Liver (tissue), 3 donors: ENCODE measurements at regions not wholly inside any gene's neighbourhood (a gene's known extent, or its start where the extent isn't known, plus 50 kb on each side); places are given as distances from the start of the nearest gene placed in this dataset.

Source experiments
- CTCF ChIP-seq: fragments of 150-350 bp; IDR thresholded peaks from 2 replicates; pipeline ENCODE4 v1.5.1; 2017; ENCODE audit warnings: improper control_type of control experiment, low read depth, low read length; ENCODE audit not compliant: missing input control
- FOXA1 ChIP-seq: IDR thresholded peaks from 2 replicates; pipeline ENCODE4 v1.6.1; 2016; ENCODE audit warnings: antibody characterized with exemption
- GABPA ChIP-seq, 2 donors: IDR thresholded peaks in 1 of 2; conservative IDR thresholded peaks in 1 of 2; 2 replicates each; pipeline ENCODE4 v1.6.1; 2016; ENCODE audit warnings: antibody characterized with exemption in 2 of 2, mild to moderate bottlenecking in 1 of 2, moderate library complexity in 1 of 2
- JUND ChIP-seq, 2 donors: IDR thresholded peaks; 2 replicates each; pipeline ENCODE4 v1.6.1; 2016; ENCODE audit warnings: antibody characterized with exemption in 2 of 2
- TAF1 ChIP-seq: conservative IDR thresholded peaks from 2 replicates; pipeline ENCODE4 v1.6.1; 2016; ENCODE audit warnings: antibody characterized with exemption, mild to moderate bottlenecking
- TF ChIP-seq, protein P1 (sequence below): IDR thresholded peaks from 2 replicates; pipeline ENCODE4 v1.6.1; 2016; ENCODE audit warnings: antibody characterized with exemption, mild to moderate bottlenecking
- donor health status: healthy.
- donor health status: healthy.

DNA sequence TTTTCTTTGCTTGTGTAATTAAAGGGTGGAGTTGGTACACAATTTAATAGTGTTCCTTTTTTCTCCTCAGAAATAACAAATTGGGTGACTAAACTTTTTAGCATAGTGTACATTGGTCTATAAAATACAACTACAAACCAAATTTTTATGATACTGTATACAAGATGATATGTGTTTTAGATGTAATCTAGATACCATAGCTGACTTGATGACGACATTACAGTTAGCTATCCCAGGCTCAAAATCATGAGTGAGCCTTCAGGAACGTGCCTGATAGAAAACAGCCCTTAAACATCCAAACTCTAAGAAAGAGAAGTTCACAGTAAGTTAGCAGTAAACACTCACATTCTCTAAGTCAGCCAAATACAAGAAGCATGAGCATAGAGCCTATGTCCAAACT is 99.0 kb upstream of the SSTR1 start:
- TF ChIP-seq CTCF (no peak), JUND (IDR thresholded peaks at IDR 0.05) (no peak), FOXA1 (no peak), TAF1 (no peak), GABPA (IDR thresholded peaks at IDR 0.05 in 1 of 2, conservative IDR thresholded peaks at IDR 0.05 in 1 of 2) (no peak)
- TF ChIP-seq, protein P1, sequence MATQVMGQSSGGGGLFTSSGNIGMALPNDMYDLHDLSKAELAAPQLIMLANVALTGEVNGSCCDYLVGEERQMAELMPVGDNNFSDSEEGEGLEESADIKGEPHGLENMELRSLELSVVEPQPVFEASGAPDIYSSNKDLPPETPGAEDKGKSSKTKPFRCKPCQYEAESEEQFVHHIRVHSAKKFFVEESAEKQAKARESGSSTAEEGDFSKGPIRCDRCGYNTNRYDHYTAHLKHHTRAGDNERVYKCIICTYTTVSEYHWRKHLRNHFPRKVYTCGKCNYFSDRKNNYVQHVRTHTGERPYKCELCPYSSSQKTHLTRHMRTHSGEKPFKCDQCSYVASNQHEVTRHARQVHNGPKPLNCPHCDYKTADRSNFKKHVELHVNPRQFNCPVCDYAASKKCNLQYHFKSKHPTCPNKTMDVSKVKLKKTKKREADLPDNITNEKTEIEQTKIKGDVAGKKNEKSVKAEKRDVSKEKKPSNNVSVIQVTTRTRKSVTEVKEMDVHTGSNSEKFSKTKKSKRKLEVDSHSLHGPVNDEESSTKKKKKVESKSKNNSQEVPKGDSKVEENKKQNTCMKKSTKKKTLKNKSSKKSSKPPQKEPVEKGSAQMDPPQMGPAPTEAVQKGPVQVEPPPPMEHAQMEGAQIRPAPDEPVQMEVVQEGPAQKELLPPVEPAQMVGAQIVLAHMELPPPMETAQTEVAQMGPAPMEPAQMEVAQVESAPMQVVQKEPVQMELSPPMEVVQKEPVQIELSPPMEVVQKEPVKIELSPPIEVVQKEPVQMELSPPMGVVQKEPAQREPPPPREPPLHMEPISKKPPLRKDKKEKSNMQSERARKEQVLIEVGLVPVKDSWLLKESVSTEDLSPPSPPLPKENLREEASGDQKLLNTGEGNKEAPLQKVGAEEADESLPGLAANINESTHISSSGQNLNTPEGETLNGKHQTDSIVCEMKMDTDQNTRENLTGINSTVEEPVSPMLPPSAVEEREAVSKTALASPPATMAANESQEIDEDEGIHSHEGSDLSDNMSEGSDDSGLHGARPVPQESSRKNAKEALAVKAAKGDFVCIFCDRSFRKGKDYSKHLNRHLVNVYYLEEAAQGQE = no peak
